Endothelial cell of umbilical vein (primary cell): ENCODE measurements at regions not wholly inside any gene's neighbourhood (a gene's known extent, or its start where the extent isn't known, plus 50 kb on each side); places are given as distances from the start of the nearest gene placed in this dataset.

Experiments
- BruUV-seq: library from RNA; stranded (reverse); fragments of 400-500 nt; replicated peaks from 2 replicates; lab custom pipeline; 2021; lab: Mats Ljungman, UMichigan
- CTCF ChIA-PET: fragments of 300-600, 350-600 bp; sonication (Branson Sonifier 250); formaldehyde crosslinking; loops from one replicate; lab custom pipeline; 2021; ENCODE audit warnings: antibody characterized with exemption, inconsistent platforms; lab: Charles Lee
- POLR2A ChIA-PET: fragments of 300-600, 350-600 bp; sonication (Branson Sonifier 250); formaldehyde crosslinking; loops from one replicate; lab custom pipeline; 2021; ENCODE audit warnings: antibody characterized with exemption, inconsistent platforms; lab: Charles Lee
- DNase-seq: peaks from one replicate; pipeline ENCODE4 v3.0.0-alpha.2; 2011; ENCODE audit warnings: low read depth, low spot score
- FAIRE-seq: peaks from 2 replicates; lab custom pipeline; 2011; peaks lifted over from hg19 to GRCh38; lab: Jason Lieb, UNC
- H2AFZ ChIP-seq: 2 replicates; pipeline ENCODE4 v1.6.0; 2012; ENCODE audit warnings: low read depth, low read length, control low read depth, inconsistent platforms
- H3K27ac ChIP-seq: 2 replicates; pipeline ENCODE4 v1.5.1; 2011; ENCODE audit warnings: low read depth, mild to moderate bottlenecking, control low read depth, low read length, moderate library complexity; ENCODE audit not compliant: insufficient read depth
- H3K27me3 ChIP-seq, 2 experiments: 2 replicates each; pipeline versions ENCODE4 v1.6.0 to v1.6.1; 2011; ENCODE audit warnings: low read length in 2 of 2, mixed read lengths in 1 of 2; ENCODE audit not compliant: control insufficient read depth in 2 of 2, insufficient read depth in 2 of 2
- H3K36me3 ChIP-seq, 2 experiments: 2 replicates in 1 of 2; 3 replicates in 1 of 2; pipeline ENCODE4 v1.5.1; 2011; ENCODE audit warnings: low read length in 2 of 2, mild to moderate bottlenecking in 1 of 2, moderate library complexity in 1 of 2; ENCODE audit not compliant: control insufficient read depth in 2 of 2, insufficient read depth in 2 of 2; ENCODE audit errors: extremely low read depth in 1 of 2
- H3K4me1 ChIP-seq: 3 replicates; pipeline ENCODE4 v1.5.1; 2011; ENCODE audit warnings: mild to moderate bottlenecking, low read length; ENCODE audit not compliant: control insufficient read depth, insufficient read depth; ENCODE audit errors: extremely low read depth
- H3K4me2 ChIP-seq: 2 replicates; pipeline ENCODE4 v1.6.1; 2011; ENCODE audit warnings: low read length, control low read depth, mixed read lengths; ENCODE audit not compliant: insufficient read depth
- H3K4me3 ChIP-seq, 3 experiments: fragments of 200-600 bp in 1 of 3; sonication (generic), shearing (Covaris generic) in 1 of 3; replicated peaks in 1 of 3; 2 replicates each; pipeline ENCODE4 v1.5.1; 2011 to 2016; ENCODE audit warnings: control low read depth in 3 of 3, low read length in 3 of 3, mild to moderate bottlenecking in 2 of 3, inconsistent platforms in 1 of 3, low read depth in 1 of 3, moderate library complexity in 1 of 3; ENCODE audit not compliant: insufficient read depth in 1 of 3
- H3K79me2 ChIP-seq: 2 replicates; pipeline ENCODE4 v1.6.0; 2012; ENCODE audit warnings: low read length, inconsistent platforms; ENCODE audit not compliant: control insufficient read depth, insufficient read depth
- H3K9ac ChIP-seq: replicated peaks from 2 replicates; pipeline ENCODE3; 2011; ENCODE audit warnings: low read length, control low read depth; ENCODE audit not compliant: insufficient read depth; ENCODE audit errors: extremely low read depth
- H3K9me1 ChIP-seq: replicated peaks from 3 replicates; pipeline ENCODE4 v1.6.0; 2011; ENCODE audit warnings: mild to moderate bottlenecking, low read length; ENCODE audit not compliant: control insufficient read depth, insufficient read depth; ENCODE audit errors: extremely low read depth
- H3K9me3 ChIP-seq: replicated peaks from 2 replicates; pipeline ENCODE4 v1.5.1; 2012; ENCODE audit warnings: low read length, inconsistent platforms; ENCODE audit not compliant: control insufficient read depth, insufficient read depth
- H4K20me1 ChIP-seq: replicated peaks from 2 replicates; pipeline ENCODE3; 2011; ENCODE audit warnings: mild to moderate bottlenecking, low read length; ENCODE audit not compliant: control insufficient read depth, insufficient read depth; ENCODE audit errors: extremely low read depth
- EZH2 ChIP-seq: IDR thresholded peaks from 2 replicates; pipeline ENCODE4 v1.6.1; 2012; ENCODE audit warnings: borderline replicate concordance, low read depth, mild to moderate bottlenecking, moderate library complexity, low read length, inconsistent platforms; ENCODE audit not compliant: severe bottlenecking
- FOS ChIP-seq: IDR thresholded peaks from 2 replicates; pipeline ENCODE4 v1.6.1; 2011; ENCODE audit warnings: mild to moderate bottlenecking, low read length, moderate library complexity, borderline replicate concordance; ENCODE audit not compliant: insufficient read depth
- GATA2 ChIP-seq: IDR thresholded peaks from 2 replicates; pipeline ENCODE4 v1.7.0; 2011; ENCODE audit warnings: low read depth, mild to moderate bottlenecking, moderate library complexity, mixed read lengths, low read length; ENCODE audit not compliant: insufficient read length, insufficient read depth
- JUN ChIP-seq: IDR thresholded peaks from 2 replicates; pipeline ENCODE4 v1.6.1; 2011; ENCODE audit warnings: borderline replicate concordance, low read depth; ENCODE audit not compliant: insufficient read length, insufficient read depth
- MYC ChIP-seq: IDR thresholded peaks from one replicate; pipeline ENCODE4 v1.6.1; 2011; ENCODE audit warnings: mild to moderate bottlenecking, low read depth, low read length
- POLR2A ChIP-seq: IDR thresholded peaks from 2 replicates; pipeline ENCODE4 v1.6.1; 2012; ENCODE audit warnings: low read depth, mild to moderate bottlenecking, control low read depth, low read length
- POLR2AphosphoS5 ChIP-seq: IDR thresholded peaks from 2 replicates; pipeline ENCODE4 v1.6.1; 2012; ENCODE audit warnings: low read depth, mild to moderate bottlenecking, control low read depth, low read length, moderate library complexity; ENCODE audit not compliant: insufficient read depth
- dilution Hi-C: fragments of 300-500 bp; cut with MboI; formaldehyde crosslinking; loops from one replicate; pipeline ENCODE4 v1.15.0; 2019; ENCODE audit warnings: low sequenced_read_pairs; ENCODE audit not compliant: extremely low pct_ligation_motif_present
- intact Hi-C: fragments of 100-400 bp; cut with micrococcal nuclease; formaldehyde crosslinking; loops from one replicate; pipeline ENCODE4 v1.10.0; 2022
- TF ChIP-seq, protein P1 (sequence below), 2 donors: IDR thresholded peaks; 1 replicate in 1 of 2; 2 replicates in 1 of 2; pipeline ENCODE4 v1.5.1; 2011; ENCODE audit warnings: low read length in 2 of 2, mild to moderate bottlenecking in 2 of 2, moderate library complexity in 2 of 2, control low read depth in 1 of 2, inconsistent platforms in 1 of 2, low read depth in 1 of 2; ENCODE audit not compliant: insufficient read depth in 1 of 2; ENCODE audit errors: extremely low read depth in 1 of 2
- TF ChIP-seq, protein P2 (sequence below): IDR thresholded peaks from 2 replicates; pipeline ENCODE4 v1.6.1; 2011; ENCODE audit not compliant: insufficient read depth, insufficient read length

DNA sequence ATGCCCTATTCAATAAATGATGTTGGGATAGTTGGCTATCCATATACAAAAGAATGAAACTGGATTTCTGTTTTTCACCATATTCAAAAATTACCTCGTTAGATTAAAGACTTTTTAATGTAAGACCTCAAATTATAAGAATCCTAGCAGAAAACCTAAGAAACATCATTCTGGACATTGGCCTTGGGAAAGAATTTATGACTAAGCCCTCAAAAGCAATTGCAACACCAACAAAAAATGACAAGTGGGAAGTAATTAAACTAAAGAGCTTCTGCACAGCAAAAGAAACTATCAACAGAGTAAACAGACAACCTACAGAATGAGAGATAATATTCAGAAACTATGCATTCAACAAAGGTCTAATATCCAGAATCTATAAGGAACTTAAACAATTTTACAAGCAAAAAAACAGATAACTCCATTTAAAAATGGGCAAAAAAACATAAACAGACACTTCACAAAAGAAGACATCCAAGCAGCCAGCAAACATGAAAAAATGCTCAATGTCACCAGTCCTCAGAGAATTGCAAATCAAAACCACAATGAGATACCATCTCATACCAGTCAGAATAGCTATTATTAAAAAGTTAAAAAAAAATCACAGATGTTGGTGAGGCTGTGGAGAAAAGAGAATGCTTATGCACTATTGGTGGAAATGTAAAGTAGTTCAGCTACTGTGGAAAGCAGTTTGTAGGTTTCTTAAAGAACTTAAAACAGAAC, 309.8 kb downstream of the AHR start:
- no peaks in the 10 kb centered on the region for H3K36me3 ChIP-seq
- POLR2A ChIA-PET, result interaction anchor here (0.7 kb wide), 1 partner anchor 496 kb away, joined by 4 read pairs; no protein-coding TSS in a partner anchor

More for the DNA sequence above, 309.8 kb downstream of the AHR start:
- CTCF ChIA-PET, result interaction anchor here (0.6 to 0.9 kb wide), 2 partner anchors 54 to 64 kb away, joined by 3 to 4 read pairs; no protein-coding TSS in a partner anchor
- H3K9ac ChIP-seq, result no peak overlapping the region
- no peaks in the 10 kb centered on the region for H3K27me3 ChIP-seq
- H3K4me3 ChIP-seq, result no peak overlapping the region
- dilution Hi-C loops, result no loop called here
- FAIRE-seq (no peak), DNase-seq (no peak)
- no peaks in the 10 kb centered on the region for H3K4me1 ChIP-seq
- no peak overlapping the region for H3K4me2 ChIP-seq
- BruUV-seq, result no TSS peak
- no peaks in the 10 kb centered on the region for H3K9me1 ChIP-seq
- H3K9me3 ChIP-seq, result no peaks in the 10 kb centered on the region
- intact Hi-C loops, result no loop called here
- H3K27ac ChIP-seq, result no peak overlapping the region
- H4K20me1 ChIP-seq, result no peaks in the 10 kb centered on the region
- H3K79me2 ChIP-seq, result no peaks in the 10 kb centered on the region
- H2AFZ ChIP-seq, result no peak overlapping the region
- TF ChIP-seq GATA2 (no peak), FOS (no peak), MYC (no peak), POLR2AphosphoS5 (no peak), EZH2 (no peak), POLR2A (no peak), JUN (no peak)
- TF ChIP-seq, protein P1, sequence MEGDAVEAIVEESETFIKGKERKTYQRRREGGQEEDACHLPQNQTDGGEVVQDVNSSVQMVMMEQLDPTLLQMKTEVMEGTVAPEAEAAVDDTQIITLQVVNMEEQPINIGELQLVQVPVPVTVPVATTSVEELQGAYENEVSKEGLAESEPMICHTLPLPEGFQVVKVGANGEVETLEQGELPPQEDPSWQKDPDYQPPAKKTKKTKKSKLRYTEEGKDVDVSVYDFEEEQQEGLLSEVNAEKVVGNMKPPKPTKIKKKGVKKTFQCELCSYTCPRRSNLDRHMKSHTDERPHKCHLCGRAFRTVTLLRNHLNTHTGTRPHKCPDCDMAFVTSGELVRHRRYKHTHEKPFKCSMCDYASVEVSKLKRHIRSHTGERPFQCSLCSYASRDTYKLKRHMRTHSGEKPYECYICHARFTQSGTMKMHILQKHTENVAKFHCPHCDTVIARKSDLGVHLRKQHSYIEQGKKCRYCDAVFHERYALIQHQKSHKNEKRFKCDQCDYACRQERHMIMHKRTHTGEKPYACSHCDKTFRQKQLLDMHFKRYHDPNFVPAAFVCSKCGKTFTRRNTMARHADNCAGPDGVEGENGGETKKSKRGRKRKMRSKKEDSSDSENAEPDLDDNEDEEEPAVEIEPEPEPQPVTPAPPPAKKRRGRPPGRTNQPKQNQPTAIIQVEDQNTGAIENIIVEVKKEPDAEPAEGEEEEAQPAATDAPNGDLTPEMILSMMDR (IDR thresholded peaks at IDR 0.05; ENCODE audit: extremely low read depth in 1 of 2, insufficient read depth in 1 of 2, low read depth in 1 of 2, low read length in 2 of 2), result no peak
- TF ChIP-seq, protein P2, sequence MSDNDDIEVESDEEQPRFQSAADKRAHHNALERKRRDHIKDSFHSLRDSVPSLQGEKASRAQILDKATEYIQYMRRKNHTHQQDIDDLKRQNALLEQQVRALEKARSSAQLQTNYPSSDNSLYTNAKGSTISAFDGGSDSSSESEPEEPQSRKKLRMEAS, result no peak
